Activated CD8-positive, alpha-beta memory T cell treated with anti-CD3 and anti-CD28 coated beads, Interleukin-2, amount 50 U/mL, for 24 hours (primary cell): ENCODE measurements at regions not wholly inside any gene's neighbourhood (a gene's known extent, or its start where the extent isn't known, plus 50 kb on each side); places are given as distances from the start of the nearest gene placed in this dataset.

ENCODE experiments used
- DNase-seq: peaks from one replicate; pipeline ENCODE4 v3.0.0-alpha.2; 2020; ENCODE audit errors: extremely low read depth

DNA sequence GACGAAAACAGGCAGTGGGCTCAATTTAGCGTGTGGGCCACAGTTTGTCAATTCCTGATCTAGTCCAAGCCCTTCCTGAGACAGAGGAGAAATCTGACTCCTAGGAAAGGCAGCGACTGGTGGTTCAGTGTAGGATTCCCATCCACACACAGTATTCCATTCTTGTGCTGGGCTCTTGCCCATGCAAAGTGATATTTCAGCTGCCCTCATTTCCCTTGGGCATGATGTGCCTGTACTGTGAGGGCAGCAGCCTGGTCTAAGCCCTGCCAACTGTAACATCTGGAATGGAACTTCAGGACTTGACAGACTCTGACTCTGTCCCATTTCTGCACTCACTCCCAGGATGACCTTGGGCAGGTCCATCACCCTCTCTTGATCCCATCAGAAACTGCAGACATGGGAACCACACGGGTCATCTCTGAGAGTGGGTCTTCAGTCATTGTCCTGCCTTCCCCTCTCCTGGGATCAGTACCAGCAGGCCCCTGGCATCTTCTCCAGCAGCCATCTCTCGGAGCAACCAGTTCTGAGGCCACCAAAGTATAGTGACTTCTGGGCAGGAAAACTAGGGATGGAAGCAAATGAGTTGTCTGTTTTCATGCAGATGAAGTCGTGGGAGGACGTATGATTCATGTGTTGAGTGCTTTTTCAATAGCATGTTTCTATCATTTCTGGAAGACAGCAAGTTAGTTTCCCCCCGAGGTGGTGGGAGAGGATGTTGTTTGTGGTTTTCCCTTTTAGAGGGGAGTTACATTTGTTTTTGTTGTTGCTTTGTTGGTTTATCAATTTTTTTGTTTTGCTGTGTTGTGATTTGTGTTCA, 54.2 kb upstream of the BCL2L14 start:
- peak; percentile 29 for DNase-seq

DNA sequence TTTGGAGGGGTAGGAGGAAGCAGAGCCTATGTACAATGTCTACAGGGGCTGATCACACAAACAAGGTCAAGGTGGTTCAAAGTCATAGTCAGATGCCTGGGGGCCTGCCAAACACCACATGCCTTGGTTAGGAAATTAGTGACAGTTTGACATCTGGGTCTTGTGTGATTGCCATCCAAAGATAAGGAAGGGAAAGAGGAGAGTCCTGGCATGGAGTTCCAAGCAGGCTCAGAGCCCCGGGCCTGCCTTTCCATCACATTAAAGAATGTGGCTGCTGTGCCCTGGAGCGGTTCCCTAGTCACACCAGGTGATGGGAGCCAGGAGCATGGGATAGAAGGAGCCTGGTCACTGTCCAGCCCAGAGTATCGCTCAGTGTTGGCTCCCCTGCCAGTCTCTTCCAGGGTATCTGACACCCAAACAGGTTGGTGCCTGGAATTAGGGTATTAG, 53.6 kb upstream of the BCL2L14 start:
- no peak for DNase-seq

DNA sequence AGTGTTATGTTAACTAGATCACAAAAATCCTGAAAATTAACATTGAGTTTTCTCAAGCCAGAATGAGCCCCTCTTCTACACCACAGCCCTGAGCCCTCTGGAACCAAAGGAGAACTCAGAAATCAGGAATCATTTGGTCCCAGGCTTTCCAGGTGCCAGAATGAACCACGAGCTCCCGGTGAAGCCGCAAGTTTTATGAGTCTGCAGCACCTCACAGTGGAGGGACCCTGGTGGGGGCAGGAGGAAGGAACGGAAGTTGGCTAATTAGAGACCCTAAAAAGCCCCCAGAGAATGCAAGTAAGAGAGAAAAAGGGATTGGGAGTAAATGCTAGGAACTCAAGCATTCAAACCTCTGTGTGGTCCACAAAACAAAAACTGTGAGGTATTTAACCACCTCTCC, 52.9 kb upstream of the BCL2L14 start:
- no peak for DNase-seq

DNA sequence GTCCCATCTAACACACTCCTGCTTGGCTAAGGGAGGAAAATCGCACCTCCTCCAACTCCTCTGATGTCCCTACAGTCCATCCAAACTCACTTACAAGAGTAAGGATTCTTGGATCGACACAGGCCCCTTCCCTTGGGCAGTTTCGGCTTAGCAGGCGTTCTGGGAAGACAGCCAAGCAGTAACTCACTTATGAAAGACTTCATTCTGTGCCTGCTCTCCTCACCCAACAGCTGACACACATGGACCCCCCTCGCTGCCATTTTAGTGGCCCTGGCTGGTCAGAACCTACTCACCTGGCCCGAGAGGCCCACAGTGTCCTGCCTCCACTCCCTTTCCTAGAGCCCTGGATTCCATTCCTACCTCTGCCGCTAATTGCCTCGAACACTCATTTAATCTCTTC, 52.3 kb upstream of the BCL2L14 start:
- no peak for DNase-seq

DNA sequence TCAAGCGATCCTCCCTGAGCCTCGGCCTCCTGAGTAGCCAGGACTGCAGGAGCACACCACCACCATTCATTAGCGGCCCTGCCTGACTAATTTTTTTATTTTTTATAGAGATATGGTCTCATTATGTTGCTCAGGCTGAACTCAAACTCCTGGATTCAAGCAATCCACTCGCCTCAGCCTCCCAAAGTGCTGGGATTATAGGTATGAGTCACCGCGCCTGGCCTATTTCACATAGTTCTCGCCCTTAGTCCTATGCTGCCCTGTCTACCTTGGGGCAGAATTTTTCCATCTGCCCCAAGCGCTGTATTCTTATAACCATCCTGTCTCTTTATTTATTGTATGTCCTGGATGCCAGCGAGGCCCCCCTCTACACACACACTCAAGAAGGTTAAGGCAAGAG, 50.9 kb upstream of the BCL2L14 start:
- DNase-seq: no peak

DNA sequence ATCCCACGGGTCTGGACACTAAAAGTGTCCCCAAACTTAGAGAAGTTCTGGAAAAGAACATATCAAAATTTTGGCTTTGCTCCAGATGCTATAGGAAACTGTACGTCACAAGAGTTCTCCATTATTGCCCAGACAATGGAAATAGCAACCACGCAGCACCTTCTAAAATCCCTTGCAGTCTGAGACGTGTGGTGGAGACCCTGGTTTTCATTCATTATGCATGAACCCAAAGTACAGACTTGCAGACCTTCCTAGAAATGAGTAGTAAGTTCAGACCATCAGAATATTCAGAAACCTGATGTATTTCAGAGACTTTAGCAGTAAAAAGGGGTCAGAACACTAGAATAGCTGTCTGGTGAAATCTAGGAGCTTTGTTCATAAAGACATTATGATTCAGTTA, 50.0 kb upstream of the BCL2L14 start:
- DNase-seq: no peak
